SK-N-SH treated with all-trans-retinoic acid at 6 μM for 48 hours (cell line): ENCODE measurements at regions not wholly inside any gene's neighbourhood (a gene's known extent, or its start where the extent isn't known, plus 50 kb on each side); places are given as distances from the start of the nearest gene placed in this dataset.

Experiments
- ATAC-seq: fragments of 200-7000 bp; cut with Tn5 transposase; 3 replicates; pipeline ENCODE4 v1.9.1; 2020; ENCODE audit warnings: mild to moderate bottlenecking, moderate library complexity
- ARNTL ChIP-seq: fragments of 450-650 bp; formaldehyde crosslinking; IDR thresholded peaks from 2 replicates; pipeline ENCODE4 v1.5.0; 2020; ENCODE audit warnings: low read depth, mild to moderate bottlenecking, moderate library complexity, borderline replicate concordance
- CREB5 ChIP-seq: fragments of 250-450 bp; sonication (Bioruptor Pico); IDR thresholded peaks from 2 replicates; pipeline ENCODE4 v1.5.1; 2020; ENCODE audit warnings: low read depth, mild to moderate bottlenecking, moderate library complexity
- CSDC2 ChIP-seq: fragments of 250-450 bp; sonication (Bioruptor Pico); IDR thresholded peaks from 2 replicates; pipeline ENCODE4 v1.5.0; 2020; ENCODE audit warnings: mild to moderate bottlenecking, moderate library complexity
- CSRNP3 ChIP-seq: fragments of 250-450 bp; sonication (Bioruptor Pico); IDR thresholded peaks from 2 replicates; pipeline ENCODE4 v1.5.1; 2021; ENCODE audit warnings: mild to moderate bottlenecking, moderate library complexity
- ESRRG ChIP-seq: fragments of 250-450 bp; sonication (Bioruptor Pico); IDR thresholded peaks from 2 replicates; pipeline ENCODE4 v1.6.1; 2021; ENCODE audit warnings: mild to moderate bottlenecking
- GLIS3 ChIP-seq: fragments of 250-450 bp; sonication (Bioruptor Pico); IDR thresholded peaks from 2 replicates; pipeline ENCODE4 v1.5.0; 2020; ENCODE audit warnings: mild to moderate bottlenecking, moderate library complexity
- ISL1 ChIP-seq: fragments of 250-450 bp; sonication (Bioruptor Pico); IDR thresholded peaks from 2 replicates; pipeline ENCODE4 v2.1.2; 2022; ENCODE audit warnings: mild to moderate bottlenecking, moderate library complexity
- OSR1 ChIP-seq: fragments of 250-450 bp; sonication (Bioruptor Pico); IDR thresholded peaks from 2 replicates; pipeline ENCODE4 v1.8.0; 2022; ENCODE audit warnings: moderate library complexity, mild to moderate bottlenecking, inconsistent platforms
- PATZ1 ChIP-seq: fragments of 250-450 bp; sonication (Bioruptor Pico); IDR thresholded peaks from 2 replicates; pipeline ENCODE4 v1.8.0; 2020; ENCODE audit warnings: mild to moderate bottlenecking, moderate library complexity, borderline replicate concordance
- POU6F1 ChIP-seq: fragments of 250-450 bp; sonication (Bioruptor Pico); IDR thresholded peaks from 2 replicates; pipeline ENCODE4 v1.8.0; 2021; ENCODE audit warnings: low read depth, mild to moderate bottlenecking, moderate library complexity, borderline replicate concordance
- PPARA ChIP-seq: fragments of 250-450 bp; sonication (Bioruptor Pico); IDR thresholded peaks from 2 replicates; pipeline ENCODE4 v1.5.0; 2020; ENCODE audit warnings: mild to moderate bottlenecking, borderline replicate concordance
- RARB ChIP-seq: fragments of 250-450 bp; sonication (Bioruptor Pico); IDR thresholded peaks from 2 replicates; pipeline ENCODE4 v1.8.0; 2021; ENCODE audit warnings: mild to moderate bottlenecking, moderate library complexity
- SNAI2 ChIP-seq: fragments of 250-450 bp; sonication (Bioruptor Pico); IDR thresholded peaks from 2 replicates; pipeline ENCODE4 v1.5.0; 2020; ENCODE audit warnings: mild to moderate bottlenecking, moderate library complexity
- TCF4 ChIP-seq: fragments of 250-450 bp; sonication (Bioruptor Pico); IDR thresholded peaks from 2 replicates; pipeline ENCODE4 v1.8.0; 2021; ENCODE audit warnings: mild to moderate bottlenecking, moderate library complexity, borderline replicate concordance
- TOX ChIP-seq: fragments of 250-450 bp; sonication (Bioruptor Pico); IDR thresholded peaks from 2 replicates; pipeline ENCODE4 v1.8.0; 2021; ENCODE audit warnings: mild to moderate bottlenecking, moderate library complexity, borderline replicate concordance
- TSHZ2 ChIP-seq: fragments of 250-450 bp; sonication (Bioruptor Pico); IDR thresholded peaks from 2 replicates; pipeline ENCODE4 v1.5.0; 2020; ENCODE audit warnings: mild to moderate bottlenecking, moderate library complexity
- ZC3H10 ChIP-seq: fragments of 250-450 bp; sonication (Bioruptor Pico); IDR thresholded peaks from 2 replicates; pipeline ENCODE4 v1.5.1; 2021; ENCODE audit warnings: mild to moderate bottlenecking, moderate library complexity
- ZFP30 ChIP-seq: fragments of 450-650 bp; formaldehyde crosslinking; IDR thresholded peaks from 2 replicates; pipeline ENCODE4 v1.5.0; 2022; ENCODE audit warnings: mild to moderate bottlenecking, moderate library complexity
- ZNF565 ChIP-seq: fragments of 450-650 bp; formaldehyde crosslinking; conservative IDR thresholded peaks from 2 replicates; pipeline ENCODE4 v1.5.0; 2020; ENCODE audit warnings: low read depth, mild to moderate bottlenecking, moderate library complexity
- ZNF70 ChIP-seq: fragments of 450-650 bp; formaldehyde crosslinking; IDR thresholded peaks from 2 replicates; pipeline ENCODE4 v1.5.0; 2020; ENCODE audit warnings: mild to moderate bottlenecking, moderate library complexity
- ZNF8 ChIP-seq: fragments of 450-650 bp; formaldehyde crosslinking; IDR thresholded peaks from 2 replicates; pipeline ENCODE4 v1.5.0; 2020; ENCODE audit warnings: mild to moderate bottlenecking, moderate library complexity

GRCh38 chr11:10388101-10388500 lies 67.0 kb upstream of the AMPD3 start:
- no peak for TF ChIP-seq CSDC2
- TF ChIP-seq ZFP30, result no peak
- no peak for TF ChIP-seq ARNTL
- no peak for TF ChIP-seq ZNF565 (CRISPR knock-in tag)
- no peak for TF ChIP-seq TCF4 (CRISPR knock-in tag)
- TF ChIP-seq SNAI2, result no peak
- TF ChIP-seq PPARA (CRISPR knock-in tag), result no peak
- no peak for TF ChIP-seq ZNF70 (CRISPR knock-in tag)
- no peak for TF ChIP-seq OSR1 (CRISPR knock-in tag)
- no peak for TF ChIP-seq TSHZ2 (CRISPR knock-in tag)
- no peak for TF ChIP-seq TOX (CRISPR knock-in tag)
- TF ChIP-seq GLIS3, result no peak
- TF ChIP-seq PATZ1, result no peak
- TF ChIP-seq POU6F1 (CRISPR knock-in tag), result no peak
- TF ChIP-seq ZNF8 (CRISPR knock-in tag), result no peak
- no peak for TF ChIP-seq ESRRG (CRISPR knock-in tag)
- TF ChIP-seq CSRNP3, result no peak
- no peak for TF ChIP-seq ZC3H10 (CRISPR knock-in tag)
- TF ChIP-seq CREB5 (CRISPR knock-in tag), result no peak
- no peak for TF ChIP-seq RARB (CRISPR knock-in tag)
- ATAC-seq, result no peak

- TF ChIP-seq ISL1 (CRISPR knock-in tag) (no peak), PPARA (CRISPR knock-in tag) (no peak), ZNF70 (CRISPR knock-in tag) (no peak), ARNTL (no peak), ESRRG (CRISPR knock-in tag) (no peak), POU6F1 (CRISPR knock-in tag) (no peak), TCF4 (CRISPR knock-in tag) (no peak), TSHZ2 (CRISPR knock-in tag) (no peak), CSDC2 (no peak), ZNF565 (CRISPR knock-in tag) (no peak), ZC3H10 (CRISPR knock-in tag) (no peak), SNAI2 (no peak), ZFP30 (no peak), ZNF8 (CRISPR knock-in tag) (no peak), TOX (CRISPR knock-in tag) (no peak), CREB5 (CRISPR knock-in tag) (no peak), OSR1 (CRISPR knock-in tag) (no peak), GLIS3 (no peak)
- ATAC-seq, result no peak
Observed at GRCh38 chr11:10388574-10388973, 66.5 kb upstream of the AMPD3 start.
